Neural cell (in vitro differentiated cells): ENCODE measurements at regions not wholly inside any gene's neighbourhood (a gene's known extent, or its start where the extent isn't known, plus 50 kb on each side); places are given as distances from the start of the nearest gene placed in this dataset.

ENCODE experiments used
- H2AFZ ChIP-seq: fragments of 200-600, 300-800 bp; sonication (generic), shearing (Covaris generic); 2 replicates; pipeline ENCODE4 v1.6.0; 2014; ENCODE audit warnings: low read depth, mild to moderate bottlenecking, antibody characterized with exemption, low read length, moderate library complexity
- H3F3A ChIP-seq: fragments of 200-600 bp; shearing (Covaris generic); 2 replicates; pipeline ENCODE4 v1.6.1; 2016; ENCODE audit warnings: mild to moderate bottlenecking, moderate library complexity, mixed read lengths, antibody characterized with exemption, low read length; ENCODE audit not compliant: insufficient read depth, poor library complexity, severe bottlenecking
- H3K27ac ChIP-seq: fragments of 200-600, 300-800 bp; sonication (generic), shearing (Covaris generic); 2 replicates; pipeline ENCODE4 v1.5.1; 2014; ENCODE audit warnings: mild to moderate bottlenecking, low read length, moderate library complexity
- H3K27me3 ChIP-seq: fragments of 300-800, 200-600 bp; sonication (generic), shearing (Covaris generic); 2 replicates; pipeline ENCODE4 v1.6.0; 2014; ENCODE audit warnings: mild to moderate bottlenecking, low read depth, low read length, moderate library complexity; ENCODE audit not compliant: insufficient read depth
- H3K36me3 ChIP-seq: fragments of 300-800, 200-600 bp; sonication (generic), shearing (Covaris generic); 2 replicates; pipeline ENCODE4 v1.5.1; 2014; ENCODE audit warnings: mild to moderate bottlenecking, antibody characterized with exemption, low read length, moderate library complexity; ENCODE audit not compliant: insufficient read depth
- H3K4me2 ChIP-seq: fragments of 300-800, 200-600 bp; sonication (generic), shearing (Covaris generic); 2 replicates; pipeline ENCODE4 v1.6.0; 2014; ENCODE audit warnings: mild to moderate bottlenecking, low read length
- H3K4me3 ChIP-seq: fragments of 300-800, 200-600 bp; sonication (generic), shearing (Covaris generic); 2 replicates; pipeline ENCODE4 v1.5.1; 2014; ENCODE audit warnings: mild to moderate bottlenecking, low read length, moderate library complexity
- H3K79me2 ChIP-seq: fragments of 200-600 bp; shearing (Covaris generic); replicated peaks from 2 replicates; pipeline ENCODE4 v1.6.0; 2014; ENCODE audit warnings: mild to moderate bottlenecking, low read length, moderate library complexity; ENCODE audit not compliant: insufficient read depth
- H3K9ac ChIP-seq: fragments of 300-800, 200-600 bp; sonication (generic), shearing (Covaris generic); 2 replicates; pipeline ENCODE4 v1.6.1; 2016; ENCODE audit warnings: mild to moderate bottlenecking, low read length, mixed read lengths
- H3K9me2 ChIP-seq: fragments of 200-600 bp; shearing (Covaris generic); 2 replicates; pipeline ENCODE4 v1.6.1; 2016; ENCODE audit warnings: mild to moderate bottlenecking, low read length, mixed read lengths; ENCODE audit not compliant: insufficient read depth
- H3K9me3 ChIP-seq: fragments of 200-600, 300-800 bp; sonication (generic), shearing (Covaris generic); 2 replicates; pipeline ENCODE4 v1.6.1; 2016; ENCODE audit warnings: mild to moderate bottlenecking, mixed run types, low read length, moderate library complexity, mixed read lengths
- H4K20me1 ChIP-seq: fragments of 200-600 bp; shearing (Covaris generic); 2 replicates; pipeline ENCODE4 v1.6.1; 2016; ENCODE audit warnings: mild to moderate bottlenecking, mixed run types; ENCODE audit not compliant: insufficient read depth
- CTCF ChIP-seq: fragments of 450-650 bp; IDR thresholded peaks from 2 replicates; pipeline ENCODE4 v1.5.1; 2014; ENCODE audit warnings: antibody characterized with exemption, mild to moderate bottlenecking, moderate library complexity; ENCODE audit not compliant: poor library complexity, severe bottlenecking
- EP300 ChIP-seq: fragments of 450-650 bp; conservative IDR thresholded peaks from 2 replicates; pipeline ENCODE4 v1.6.1; 2014; ENCODE audit warnings: antibody characterized with exemption, mild to moderate bottlenecking, moderate library complexity; ENCODE audit not compliant: poor library complexity, severe bottlenecking
- EZH2 ChIP-seq: fragments of 200-600, 300-800 bp; shearing (Covaris generic), sonication (generic); IDR thresholded peaks from 2 replicates; pipeline ENCODE4 v1.6.1; 2014; ENCODE audit warnings: antibody characterized with exemption, low read length, borderline replicate concordance, mild to moderate bottlenecking; ENCODE audit not compliant: insufficient read depth, poor library complexity, severe bottlenecking
- MXI1 ChIP-seq: fragments of 450-650 bp; conservative IDR thresholded peaks from 2 replicates; pipeline ENCODE4 v1.6.1; 2014; ENCODE audit warnings: antibody characterized with exemption, mild to moderate bottlenecking; ENCODE audit not compliant: poor library complexity, severe bottlenecking
- POLR2AphosphoS5 ChIP-seq: IDR thresholded peaks from 2 replicates; pipeline ENCODE4 v1.6.1; 2012
- RAD21 ChIP-seq: fragments of 450-650 bp; conservative IDR thresholded peaks from 2 replicates; pipeline ENCODE4 v1.6.1; 2014; ENCODE audit warnings: antibody characterized with exemption, mild to moderate bottlenecking, moderate library complexity
- REST ChIP-seq: IDR thresholded peaks from 2 replicates; pipeline ENCODE4 v1.6.1; 2012; ENCODE audit warnings: borderline replicate concordance
- SMC3 ChIP-seq: fragments of 450-650 bp; conservative IDR thresholded peaks from 2 replicates; pipeline ENCODE4 v1.6.1; 2014; ENCODE audit warnings: antibody characterized with exemption, mild to moderate bottlenecking, moderate library complexity; ENCODE audit not compliant: poor library complexity
- TAF1 ChIP-seq: IDR thresholded peaks from 2 replicates; pipeline ENCODE4 v1.6.1; 2012; ENCODE audit warnings: low read depth

- no peak overlapping the region for H3K4me3 ChIP-seq
- no peaks in the 10 kb centered on the region for H3K27me3 ChIP-seq
- H3F3A ChIP-seq, result no peaks in the 10 kb centered on the region
- TF ChIP-seq TAF1 (no peak), MXI1 (no peak), EP300 (no peak), RAD21 (no peak), CTCF (no peak), POLR2AphosphoS5 (no peak), EZH2 (no peak), REST (no peak), SMC3 (no peak)
- no peaks in the 10 kb centered on the region for H4K20me1 ChIP-seq
- H3K27ac ChIP-seq, result no peak overlapping the region
- no peaks in the 10 kb centered on the region for H3K9me3 ChIP-seq
- H3K9ac ChIP-seq, result no peak overlapping the region
- H3K79me2 ChIP-seq, result no peaks in the 10 kb centered on the region
- no peaks in the 10 kb centered on the region for H3K9me2 ChIP-seq
- H3K4me2 ChIP-seq, result no peak overlapping the region
- no peak overlapping the region for H2AFZ ChIP-seq
- no peaks in the 10 kb centered on the region for H3K36me3 ChIP-seq
These were observed 1412.4 kb upstream of the PCDH7 start for GRCh38 chr4:29307755-29308154.

GRCh38 chr4:29309050-29309449 is 1411.1 kb upstream of the PCDH7 start:
- H3K9me3 ChIP-seq, result no peaks in the 10 kb centered on the region
- no peaks in the 10 kb centered on the region for H3K79me2 ChIP-seq
- H4K20me1 ChIP-seq, result no peaks in the 10 kb centered on the region
- no peak overlapping the region for H3K4me3 ChIP-seq
- H3K27me3 ChIP-seq, result no peaks in the 10 kb centered on the region
- H3K9me2 ChIP-seq, result no peaks in the 10 kb centered on the region
- H2AFZ ChIP-seq, result no peak overlapping the region
- H3K27ac ChIP-seq, result no peak overlapping the region
- H3F3A ChIP-seq, result no peaks in the 10 kb centered on the region
- no peak overlapping the region for H3K9ac ChIP-seq
- no peak overlapping the region for H3K4me2 ChIP-seq
- TF ChIP-seq RAD21 (no peak), EP300 (no peak), POLR2AphosphoS5 (no peak), EZH2 (no peak), TAF1 (no peak), MXI1 (no peak), REST (no peak), CTCF (no peak), SMC3 (no peak)
- H3K36me3 ChIP-seq, result no peaks in the 10 kb centered on the region
